ENCODE measurements at regions not wholly inside any gene's neighbourhood (a gene's known extent, or its start where the extent isn't known, plus 50 kb on each side); places are given as distances from the start of the nearest gene placed in this dataset.

DNA sequence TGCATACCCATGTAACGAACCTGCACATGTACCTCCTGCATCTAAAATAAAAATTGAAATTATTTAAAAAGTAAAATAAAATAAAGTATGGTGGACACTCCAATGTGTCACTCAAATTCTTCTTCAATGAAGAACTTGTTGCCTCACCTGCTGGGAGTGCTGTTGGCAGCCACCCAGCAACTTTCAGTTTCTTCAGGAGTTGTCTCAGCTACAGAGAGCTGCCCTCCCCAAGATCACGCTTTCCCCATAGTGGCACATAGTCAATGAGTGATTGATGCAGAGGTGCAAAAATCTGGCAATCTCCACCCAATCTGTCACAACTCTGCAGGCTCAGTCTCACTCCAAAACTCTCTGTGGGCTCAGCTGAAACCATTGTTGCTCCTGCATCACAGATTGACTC, 92.3 kb upstream of the C11orf87 start:
- H3K9me3 ChIP-seq: no peaks in the 10 kb centered on the region
- H3K36me3 ChIP-seq: no peaks in the 10 kb centered on the region
- no peak for DNase-seq
- H3K4me1 ChIP-seq: no peaks in the 10 kb centered on the region
- no peaks in the 10 kb centered on the region for H3K27me3 ChIP-seq
- no peak overlapping the region for H3K4me3 ChIP-seq (ENCODE audit: low read depth, low read length)
- TF ChIP-seq, protein P1, sequence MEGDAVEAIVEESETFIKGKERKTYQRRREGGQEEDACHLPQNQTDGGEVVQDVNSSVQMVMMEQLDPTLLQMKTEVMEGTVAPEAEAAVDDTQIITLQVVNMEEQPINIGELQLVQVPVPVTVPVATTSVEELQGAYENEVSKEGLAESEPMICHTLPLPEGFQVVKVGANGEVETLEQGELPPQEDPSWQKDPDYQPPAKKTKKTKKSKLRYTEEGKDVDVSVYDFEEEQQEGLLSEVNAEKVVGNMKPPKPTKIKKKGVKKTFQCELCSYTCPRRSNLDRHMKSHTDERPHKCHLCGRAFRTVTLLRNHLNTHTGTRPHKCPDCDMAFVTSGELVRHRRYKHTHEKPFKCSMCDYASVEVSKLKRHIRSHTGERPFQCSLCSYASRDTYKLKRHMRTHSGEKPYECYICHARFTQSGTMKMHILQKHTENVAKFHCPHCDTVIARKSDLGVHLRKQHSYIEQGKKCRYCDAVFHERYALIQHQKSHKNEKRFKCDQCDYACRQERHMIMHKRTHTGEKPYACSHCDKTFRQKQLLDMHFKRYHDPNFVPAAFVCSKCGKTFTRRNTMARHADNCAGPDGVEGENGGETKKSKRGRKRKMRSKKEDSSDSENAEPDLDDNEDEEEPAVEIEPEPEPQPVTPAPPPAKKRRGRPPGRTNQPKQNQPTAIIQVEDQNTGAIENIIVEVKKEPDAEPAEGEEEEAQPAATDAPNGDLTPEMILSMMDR (IDR thresholded peaks at IDR 0.05; ENCODE audit: low read depth, low read length): no peak

DNA sequence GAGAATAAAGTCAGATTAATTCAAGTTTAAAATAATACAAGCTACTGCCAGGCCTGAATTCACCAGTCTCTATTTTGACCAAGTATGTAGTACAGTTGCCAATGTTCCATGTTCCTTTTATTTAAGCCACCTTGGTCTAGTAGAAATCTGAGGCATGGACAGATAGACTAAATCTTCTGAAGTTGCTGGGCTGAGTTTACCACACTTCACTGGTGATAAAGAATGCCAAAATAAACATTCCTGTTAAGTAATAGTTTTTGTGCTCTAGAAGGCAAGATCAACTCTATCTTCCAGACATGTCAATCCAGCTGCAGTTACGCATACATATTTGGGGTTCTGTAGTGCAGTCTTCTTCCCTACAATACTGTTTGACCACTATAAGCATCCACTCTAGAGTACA, 83.9 kb upstream of the C11orf87 start:
- H3K9me3 ChIP-seq: no peaks in the 10 kb centered on the region
- TF ChIP-seq, protein P1 (IDR thresholded peaks at IDR 0.05; ENCODE audit: low read depth, low read length): no peak
- no peaks in the 10 kb centered on the region for H3K27me3 ChIP-seq
- no peaks in the 10 kb centered on the region for H3K36me3 ChIP-seq
- DNase-seq: no peak
- H3K4me3 ChIP-seq (ENCODE audit: low read depth, low read length): no peak overlapping the region
- no peaks in the 10 kb centered on the region for H3K4me1 ChIP-seq

DNA sequence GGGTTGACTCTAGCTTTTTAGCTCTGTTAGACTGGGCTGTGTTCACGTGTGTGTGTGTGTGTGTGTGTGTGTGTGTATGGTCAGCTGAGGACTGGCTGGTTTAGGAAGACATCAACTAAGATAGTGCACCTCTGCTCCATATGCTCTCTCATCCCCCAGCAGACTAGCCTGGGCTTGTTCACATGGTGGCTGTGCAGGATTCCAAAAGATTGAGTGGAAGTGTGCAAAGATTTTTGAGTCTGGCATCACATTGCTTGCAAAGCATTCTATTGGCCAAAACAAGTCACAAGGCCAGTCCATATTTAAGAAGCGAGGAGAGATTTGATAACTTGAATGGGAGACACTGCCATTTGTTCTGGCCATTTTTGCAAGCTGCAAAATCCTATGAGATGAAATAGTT, 79.7 kb upstream of the C11orf87 start:
- no peak for DNase-seq
- TF ChIP-seq, protein P1 (IDR thresholded peaks at IDR 0.05; ENCODE audit: low read depth, low read length): no peak
- Histone ChIP-seq H3K4me1 (no peaks in the 10 kb centered on the region), H3K36me3 (no peaks in the 10 kb centered on the region), H3K4me3 (ENCODE audit: low read depth, low read length) (no peak overlapping the region), H3K27me3 (no peaks in the 10 kb centered on the region), H3K9me3 (no peaks in the 10 kb centered on the region)

DNA sequence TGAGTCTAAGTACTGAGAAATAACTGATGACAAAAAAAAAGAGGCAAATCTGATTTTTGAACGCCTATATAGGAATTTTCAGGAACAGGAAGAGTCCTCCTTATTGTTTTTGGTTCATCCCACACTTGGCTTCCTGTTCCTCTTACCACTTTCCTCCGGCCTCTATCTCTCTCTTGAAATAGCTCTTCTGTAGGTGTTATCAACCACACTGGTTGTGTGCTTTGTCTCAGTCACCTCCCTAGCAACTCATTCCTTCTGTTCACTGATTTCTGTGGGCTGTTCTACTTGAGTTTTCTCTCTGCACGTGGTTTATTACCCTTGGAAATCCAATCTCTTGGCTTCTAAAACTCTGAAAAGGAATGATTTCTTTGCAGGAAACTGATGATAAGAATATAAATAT, 78.7 kb upstream of the C11orf87 start:
- TF ChIP-seq, protein P1 (IDR thresholded peaks at IDR 0.05; ENCODE audit: low read depth, low read length): no peak
- no peak for DNase-seq
- Histone ChIP-seq H3K27me3 (no peaks in the 10 kb centered on the region), H3K36me3 (no peaks in the 10 kb centered on the region), H3K4me1 (no peaks in the 10 kb centered on the region), H3K9me3 (no peaks in the 10 kb centered on the region), H3K4me3 (ENCODE audit: low read depth, low read length) (no peak overlapping the region)

DNA sequence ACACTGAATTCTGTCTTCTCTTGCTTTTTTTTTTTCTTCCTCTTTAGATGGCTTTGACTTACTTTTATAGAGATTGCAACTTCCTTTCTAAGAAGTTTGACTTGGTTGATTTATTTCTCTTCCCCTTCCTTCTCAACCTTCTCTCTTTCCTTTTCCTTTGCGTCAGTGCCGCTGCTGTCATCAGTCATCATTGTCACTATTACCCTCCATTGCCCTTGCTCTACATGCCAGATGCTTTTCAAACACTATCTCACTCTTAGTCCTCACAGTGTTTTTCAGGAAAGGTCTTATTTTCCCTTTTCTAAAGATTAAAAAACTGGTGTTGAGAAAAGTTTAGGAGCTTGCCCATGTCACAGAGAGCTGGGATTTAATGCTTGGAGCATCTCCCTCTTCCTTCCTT, 74.7 kb upstream of the C11orf87 start:
- no peak overlapping the region for H3K4me3 ChIP-seq (ENCODE audit: low read depth, low read length)
- TF ChIP-seq, protein P1 (IDR thresholded peaks at IDR 0.05; ENCODE audit: low read depth, low read length): no peak
- no peaks in the 10 kb centered on the region for H3K27me3 ChIP-seq
- DNase-seq: no peak
- H3K36me3 ChIP-seq: no peaks in the 10 kb centered on the region
- H3K4me1 ChIP-seq: no peaks in the 10 kb centered on the region
- H3K9me3 ChIP-seq: no peaks in the 10 kb centered on the region

DNA sequence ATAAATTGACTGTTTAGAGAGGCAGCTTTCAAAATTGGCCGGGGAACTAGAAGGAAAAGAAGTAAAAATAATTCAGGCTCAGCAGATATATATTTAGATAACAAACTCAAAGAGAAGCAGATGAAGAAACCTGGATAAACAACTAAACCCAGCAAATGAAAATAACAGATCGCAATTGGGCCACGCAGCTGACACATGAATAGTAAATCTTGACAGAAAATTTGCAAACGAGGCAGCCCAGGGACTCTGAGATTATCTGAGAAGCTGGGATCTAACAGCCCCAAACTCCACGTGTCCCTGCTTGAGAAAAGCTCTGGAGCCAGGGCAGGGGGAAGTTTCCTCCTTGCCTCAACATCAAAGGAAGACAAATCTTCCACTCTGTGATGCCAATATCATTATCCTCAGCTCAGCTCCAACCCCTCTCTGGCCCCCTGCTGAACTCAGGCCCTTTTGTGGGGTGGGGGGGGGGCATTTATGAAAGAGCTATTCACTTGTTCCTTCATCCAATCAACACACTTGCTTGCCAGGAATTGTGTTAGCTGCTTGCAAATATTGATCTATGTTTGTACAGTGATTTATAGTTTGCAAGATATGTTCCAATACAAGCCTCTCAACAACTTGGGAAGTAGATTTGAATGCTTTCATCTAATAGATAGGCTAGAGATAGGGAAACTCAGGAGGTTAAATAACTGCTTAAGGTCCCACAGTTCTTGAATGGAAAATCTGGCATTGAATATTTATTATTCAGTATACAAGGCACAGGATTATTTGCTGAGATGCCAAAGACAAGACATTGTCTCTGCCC, 72.5 kb upstream of the C11orf87 start:
- Histone ChIP-seq H3K27me3 (no peaks in the 10 kb centered on the region), H3K4me1 (no peaks in the 10 kb centered on the region), H3K9me3 (no peaks in the 10 kb centered on the region), H3K4me3 (ENCODE audit: low read depth, low read length) (no peak overlapping the region), H3K36me3 (no peaks in the 10 kb centered on the region)
- TF ChIP-seq, protein P1 (IDR thresholded peaks at IDR 0.05; ENCODE audit: low read depth, low read length): no peak
- no peak for DNase-seq

Measured in BE2C (cell line).